NB4 (cell line): ENCODE measurements at regions not wholly inside any gene's neighbourhood (a gene's known extent, or its start where the extent isn't known, plus 50 kb on each side); places are given as distances from the start of the nearest gene placed in this dataset.

ENCODE experiments used
- DNase-seq: peaks from one replicate; pipeline ENCODE4 v3.0.0; 2010; ENCODE audit warnings: low read depth
- H3K4me3 ChIP-seq: one replicate; pipeline ENCODE4 v1.5.1; 2011; ENCODE audit warnings: mild to moderate bottlenecking, low read depth, low read length, moderate library complexity
- CTCF ChIP-seq: IDR thresholded peaks from one replicate; pipeline ENCODE4 v1.5.1; 2012; ENCODE audit warnings: low read depth, low read length
- MAX ChIP-seq: IDR thresholded peaks from 2 replicates; pipeline ENCODE4 v1.6.1; 2011; ENCODE audit warnings: low read depth, low read length
- MYC ChIP-seq: IDR thresholded peaks from 2 replicates; pipeline ENCODE4 v1.6.1; 2011; ENCODE audit warnings: low read depth, low read length
- POLR2A ChIP-seq: IDR thresholded peaks from 2 replicates; pipeline ENCODE4 v1.6.1; 2011; ENCODE audit warnings: mild to moderate bottlenecking; ENCODE audit not compliant: insufficient read length; ENCODE audit errors: extremely low read depth

- TF ChIP-seq MYC: no peak
- no peak for TF ChIP-seq CTCF
- no peak for TF ChIP-seq POLR2A
- TF ChIP-seq MAX: no peak
Observed at GRCh38 chr10:21174715-21175495, 277.8 kb upstream of the NEBL start.

GRCh38 chr10:21173802-21174714 lies 276.9 kb upstream of the NEBL start:
- H3K4me3 ChIP-seq: no peak overlapping the region
- no peak for DNase-seq
- TF ChIP-seq CTCF (no peak), MYC (no peak), MAX (no peak), POLR2A (no peak)

More at GRCh38 chr10:21174715-21175495, 277.8 kb upstream of the NEBL start:
- DNase-seq: no peak
- no peak overlapping the region for H3K4me3 ChIP-seq

GRCh38 chr10:21172930-21173801 lies 276.1 kb upstream of the NEBL start:
- TF ChIP-seq MAX (no peak), CTCF (no peak), MYC (no peak), POLR2A (no peak)
- no peak for DNase-seq

GRCh38 chr10:21172542-21172929 lies 275.4 kb upstream of the NEBL start:
- DNase-seq: no peak
- TF ChIP-seq MYC: no peak
- TF ChIP-seq POLR2A: no peak
- no peak for TF ChIP-seq MAX
- TF ChIP-seq CTCF: no peak
- no peak overlapping the region for H3K4me3 ChIP-seq

More at GRCh38 chr10:21172930-21173801, 276.1 kb upstream of the NEBL start:
- H3K4me3 ChIP-seq: no peak overlapping the region

GRCh38 chr10:21171936-21172541 lies 274.9 kb upstream of the NEBL start:
- no peak for TF ChIP-seq MAX
- no peak for TF ChIP-seq POLR2A
- TF ChIP-seq MYC: no peak
- TF ChIP-seq CTCF: no peak
- DNase-seq: no peak
- H3K4me3 ChIP-seq: no peak overlapping the region
